H9 (cell line): ENCODE measurements at regions not wholly inside any gene's neighbourhood (a gene's known extent, or its start where the extent isn't known, plus 50 kb on each side); places are given as distances from the start of the nearest gene placed in this dataset.

Source experiments
- DNase-seq: peaks from one replicate; pipeline ENCODE4 v3.0.0-alpha.2; 2017
- H2AFZ ChIP-seq: one replicate; pipeline ENCODE4 v1.6.1; 2013; ENCODE audit warnings: mild to moderate bottlenecking, low read length, control low read depth, moderate library complexity
- H2AK5ac ChIP-seq: 2 replicates; pipeline ENCODE4 v1.6.1; 2013; ENCODE audit warnings: low read length, control low read depth, mixed read lengths; ENCODE audit not compliant: insufficient read length
- H2BK120ac ChIP-seq: one replicate; pipeline ENCODE4 v1.6.1; 2013; ENCODE audit warnings: low read depth, mild to moderate bottlenecking, low read length, control low read depth, inconsistent platforms; ENCODE audit not compliant: poor library complexity, severe bottlenecking
- H2BK12ac ChIP-seq: 2 replicates; pipeline ENCODE4 v1.6.1; 2013; ENCODE audit warnings: low read length, control low read depth, mixed read lengths, low read depth; ENCODE audit not compliant: insufficient read length
- H2BK15ac ChIP-seq: 2 replicates; pipeline ENCODE4 v1.6.1; 2013; ENCODE audit warnings: low read depth, low read length, control low read depth
- H2BK20ac ChIP-seq: one replicate; pipeline ENCODE4 v1.6.1; 2013; ENCODE audit warnings: low read depth, mild to moderate bottlenecking, low read length, control low read depth, inconsistent platforms; ENCODE audit not compliant: poor library complexity, severe bottlenecking
- H2BK5ac ChIP-seq: 2 replicates; pipeline ENCODE4 v1.6.1; 2013; ENCODE audit warnings: low read length, control low read depth, mixed read lengths; ENCODE audit not compliant: insufficient read length
- H3K14ac ChIP-seq: 2 replicates; pipeline ENCODE4 v1.6.1; 2013; ENCODE audit warnings: low read length, control low read depth; ENCODE audit not compliant: insufficient read depth
- H3K18ac ChIP-seq: 2 replicates; pipeline ENCODE4 v1.6.1; 2013; ENCODE audit warnings: low read depth, mild to moderate bottlenecking, mixed read lengths, low read length, control low read depth; ENCODE audit not compliant: insufficient read length
- H3K23ac ChIP-seq: 2 replicates; pipeline ENCODE4 v1.6.1; 2013; ENCODE audit warnings: low read length, control low read depth, mixed read lengths, low read depth; ENCODE audit not compliant: insufficient read length
- H3K23me2 ChIP-seq: 2 replicates; pipeline ENCODE4 v1.6.1; 2013; ENCODE audit warnings: low read depth, mild to moderate bottlenecking, mixed read lengths, low read length, control low read depth; ENCODE audit not compliant: insufficient read length, poor library complexity, severe bottlenecking
- H3K27ac ChIP-seq: 2 replicates; pipeline ENCODE4 v1.5.1; 2013; ENCODE audit warnings: low read length, control low read depth, mixed read lengths, low read depth; ENCODE audit not compliant: insufficient read length
- H3K27me3 ChIP-seq: 2 replicates; pipeline ENCODE4 v1.6.1; 2013; ENCODE audit warnings: low read length, control low read depth, inconsistent platforms; ENCODE audit not compliant: insufficient read depth
- H3K4ac ChIP-seq: 2 replicates; pipeline ENCODE4 v1.6.1; 2013; ENCODE audit warnings: low read depth, mild to moderate bottlenecking, control low read depth, inconsistent platforms, low read length, moderate library complexity
- H3K4me1 ChIP-seq: 2 replicates; pipeline ENCODE4 v1.6.1; 2013; ENCODE audit warnings: low read length, control low read depth, inconsistent platforms; ENCODE audit not compliant: insufficient read depth
- H3K4me2 ChIP-seq: 2 replicates; pipeline ENCODE4 v1.6.1; 2013; ENCODE audit warnings: low read length, control low read depth, mixed read lengths; ENCODE audit not compliant: insufficient read length, insufficient read depth
- H3K56ac ChIP-seq: 2 replicates; pipeline ENCODE4 v1.6.1; 2013; ENCODE audit warnings: low read depth, mild to moderate bottlenecking, mixed read lengths, low read length, control low read depth; ENCODE audit not compliant: insufficient read length
- H3K79me1 ChIP-seq: 2 replicates; pipeline ENCODE4 v1.6.1; 2013; ENCODE audit warnings: low read depth, mild to moderate bottlenecking, moderate library complexity, low read length, control low read depth, inconsistent platforms; ENCODE audit not compliant: insufficient read depth, poor library complexity, severe bottlenecking
- H3K79me2 ChIP-seq: 2 replicates; pipeline ENCODE4 v1.6.1; 2013; ENCODE audit warnings: low read length, control low read depth, inconsistent platforms; ENCODE audit not compliant: insufficient read depth
- H3K9ac ChIP-seq: 2 replicates; pipeline ENCODE4 v1.6.1; 2013; ENCODE audit warnings: low read length, control low read depth, mixed read lengths; ENCODE audit not compliant: insufficient read length; ENCODE audit errors: extremely low read depth
- H3K9me3 ChIP-seq: one replicate; pipeline ENCODE4 v1.6.1; 2013; ENCODE audit warnings: low read depth, low read length, inconsistent platforms; ENCODE audit not compliant: control insufficient read depth
- H3T11ph ChIP-seq: one replicate; pipeline ENCODE4 v1.6.1; 2013; ENCODE audit warnings: mild to moderate bottlenecking, low read length, control low read depth, inconsistent platforms
- H4K20me1 ChIP-seq: one replicate; pipeline ENCODE4 v1.6.1; 2013; ENCODE audit not compliant: control insufficient read depth, insufficient read length, insufficient read depth
- H4K5ac ChIP-seq: 2 replicates; pipeline ENCODE4 v1.6.1; 2013; ENCODE audit warnings: low read depth, mild to moderate bottlenecking, mixed read lengths, low read length, control low read depth; ENCODE audit not compliant: insufficient read length
- H4K8ac ChIP-seq: replicated peaks from 2 replicates; pipeline ENCODE4 v1.6.1; 2013; ENCODE audit warnings: low read length, control low read depth, mixed read lengths, low read depth; ENCODE audit not compliant: insufficient read length
- H4K91ac ChIP-seq: 2 replicates; pipeline ENCODE4 v1.6.1; 2013; ENCODE audit warnings: low read depth, mild to moderate bottlenecking, moderate library complexity, mixed read lengths, low read length, control low read depth; ENCODE audit not compliant: insufficient read length
- H3K27ac Mint-ChIP-seq, 3 experiments: 2 replicates in 2 of 3; 3 replicates in 1 of 3; pipeline ENCODE4 v1.8.0; 2020 to 2021; ENCODE audit warnings: mixed read lengths in 3 of 3, mild to moderate bottlenecking in 1 of 3, moderate library complexity in 1 of 3
- H3K27me3 Mint-ChIP-seq: 2 replicates; pipeline ENCODE4 v1.8.0; 2021; ENCODE audit warnings: low read depth, mild to moderate bottlenecking, moderate library complexity, mixed read lengths
- H3K36me3 Mint-ChIP-seq, 3 experiments: 2 replicates in 2 of 3; 3 replicates in 1 of 3; pipeline ENCODE4 v1.8.0; 2020 to 2021; ENCODE audit warnings: low read depth in 3 of 3, mixed read lengths in 3 of 3; ENCODE audit not compliant: insufficient read depth in 1 of 3
- H3K4me1 Mint-ChIP-seq, 2 experiments: 2 replicates each; pipeline ENCODE4 v1.8.0; 2020; ENCODE audit warnings: mixed read lengths in 2 of 2
- H3K4me3 Mint-ChIP-seq, 2 experiments: 2 replicates in 1 of 2; 3 replicates in 1 of 2; pipeline ENCODE4 v1.8.0; 2020 to 2021; ENCODE audit warnings: mild to moderate bottlenecking in 2 of 2, mixed read lengths in 2 of 2, moderate library complexity in 1 of 2
- H3K9me3 Mint-ChIP-seq, 2 experiments: 2 replicates in 1 of 2; 3 replicates in 1 of 2; pipeline ENCODE4 v1.8.0; 2020; ENCODE audit warnings: mild to moderate bottlenecking in 2 of 2, mixed read lengths in 2 of 2, moderate library complexity in 1 of 2
- WGBS: extraction: QIAGEN DNeasy Blood & Tissue Kit; methylation state at CpG from one replicate; pipeline ENCODE4 v1.1.7; 2013; ENCODE audit warnings: missing lambda C conversion rate, low lambda C conversion rate, mixed read lengths; ENCODE audit not compliant: insufficient read length; ENCODE audit errors: extremely low coverage; 5-methylcytosine and 5-hydroxymethylcytosine counted together
- TF ChIP-seq, protein P1 (sequence below): fragments of 200-600 bp; sonication (generic); conservative IDR thresholded peaks from 3 replicates; pipeline ENCODE4 v1.8.0; 2021; ENCODE audit warnings: antibody characterized with exemption, mild to moderate bottlenecking

DNA sequence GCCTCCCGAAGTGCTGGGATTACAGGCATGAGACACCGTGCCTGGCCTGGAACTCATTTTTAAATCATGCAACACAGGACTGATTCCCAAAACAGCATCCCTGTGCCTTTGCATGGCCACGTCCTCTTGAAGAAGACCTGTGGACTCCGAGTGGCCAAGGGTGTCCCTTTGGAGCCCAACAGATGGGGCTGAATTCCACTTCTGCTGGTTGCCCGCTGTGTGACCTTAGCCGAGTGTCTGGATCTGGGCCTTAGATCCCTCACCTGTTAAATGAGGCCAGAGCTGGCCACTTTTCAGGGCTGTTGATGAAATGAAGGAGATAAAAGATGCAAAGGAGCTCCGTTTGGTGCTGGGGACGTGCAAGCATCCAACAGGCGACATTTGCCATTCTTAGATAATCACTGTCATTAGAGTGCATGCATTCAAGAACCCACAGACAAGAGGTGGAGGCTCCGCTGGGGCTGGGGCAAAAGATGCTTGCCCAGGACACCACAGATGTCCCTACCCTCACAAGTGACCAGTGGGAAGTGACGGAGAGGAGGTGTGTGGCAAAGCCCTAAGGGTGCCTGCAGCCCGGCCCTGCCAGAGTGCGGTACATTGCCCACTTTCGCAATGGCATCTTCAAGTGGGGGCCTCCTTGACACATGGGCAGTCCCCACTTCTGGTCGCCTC lies 354.1 kb upstream of the TNRC6C start:
- Histone ChIP-seq H3K27me3 (no peaks in the 10 kb centered on the region), H2AK5ac (no peak overlapping the region), H3K23me2 (no peaks in the 10 kb centered on the region), H3K27ac (no peak overlapping the region), H2BK20ac (no peak overlapping the region), H3T11ph (no peak overlapping the region), H3K9ac (no peak overlapping the region), H2BK12ac (no peak overlapping the region), H3K4me1 (no peaks in the 10 kb centered on the region), H2BK15ac (no peak overlapping the region), H3K79me2 (no peaks in the 10 kb centered on the region), H3K9me3 (no peaks in the 10 kb centered on the region), H3K56ac (no peak overlapping the region), H3K4me2 (no peak overlapping the region), H4K5ac (no peak overlapping the region), H3K79me1 (no peaks in the 10 kb centered on the region), H2AFZ (no peak overlapping the region), H4K8ac (no peak overlapping the region), H4K91ac (no peak overlapping the region), H3K18ac (no peak overlapping the region), H3K14ac (no peak overlapping the region), H3K4ac (no peak overlapping the region), H3K23ac (no peak overlapping the region), H2BK120ac (no peak overlapping the region), H2BK5ac (no peak overlapping the region), H4K20me1 (no peaks in the 10 kb centered on the region)
- WGBS = no CpG with 5 or more reads among the region's 15 CpGs
- H3K4me1 Mint-ChIP-seq = peaks cover 0 to 9% of the 10 kb centered on the region in 2 experiments; a peak in 2 of 4 replicates
- TF ChIP-seq, protein P1, sequence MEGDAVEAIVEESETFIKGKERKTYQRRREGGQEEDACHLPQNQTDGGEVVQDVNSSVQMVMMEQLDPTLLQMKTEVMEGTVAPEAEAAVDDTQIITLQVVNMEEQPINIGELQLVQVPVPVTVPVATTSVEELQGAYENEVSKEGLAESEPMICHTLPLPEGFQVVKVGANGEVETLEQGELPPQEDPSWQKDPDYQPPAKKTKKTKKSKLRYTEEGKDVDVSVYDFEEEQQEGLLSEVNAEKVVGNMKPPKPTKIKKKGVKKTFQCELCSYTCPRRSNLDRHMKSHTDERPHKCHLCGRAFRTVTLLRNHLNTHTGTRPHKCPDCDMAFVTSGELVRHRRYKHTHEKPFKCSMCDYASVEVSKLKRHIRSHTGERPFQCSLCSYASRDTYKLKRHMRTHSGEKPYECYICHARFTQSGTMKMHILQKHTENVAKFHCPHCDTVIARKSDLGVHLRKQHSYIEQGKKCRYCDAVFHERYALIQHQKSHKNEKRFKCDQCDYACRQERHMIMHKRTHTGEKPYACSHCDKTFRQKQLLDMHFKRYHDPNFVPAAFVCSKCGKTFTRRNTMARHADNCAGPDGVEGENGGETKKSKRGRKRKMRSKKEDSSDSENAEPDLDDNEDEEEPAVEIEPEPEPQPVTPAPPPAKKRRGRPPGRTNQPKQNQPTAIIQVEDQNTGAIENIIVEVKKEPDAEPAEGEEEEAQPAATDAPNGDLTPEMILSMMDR = no peak
- H3K36me3 Mint-ChIP-seq = no peaks in the 10 kb centered on the region
- DNase-seq = peak; percentile 24
- H3K27ac Mint-ChIP-seq = peak overlapping the region in 1 of 3 experiments; percentile 60; a peak in 1 of 7 replicates
- peaks cover 10% of the 10 kb centered on the region for H3K27me3 Mint-ChIP-seq
- no peak overlapping the region for H3K4me3 Mint-ChIP-seq
- no peaks in the 10 kb centered on the region for H3K9me3 Mint-ChIP-seq
